Astrocyte (in vitro differentiated cells and primary cell): ENCODE measurements at regions not wholly inside any gene's neighbourhood (a gene's known extent, or its start where the extent isn't known, plus 50 kb on each side); places are given as distances from the start of the nearest gene placed in this dataset.

Source experiments
- DNase-seq: peaks from one replicate; pipeline ENCODE4 v3.0.0-alpha.2; 2010; ENCODE audit warnings: low read depth
- FAIRE-seq: peaks from 2 replicates; lab custom pipeline; 2011; peaks lifted over from hg19 to GRCh38; lab: Jason Lieb, UNC
- H2AFZ ChIP-seq: 2 replicates; pipeline ENCODE4 v1.6.0; 2012; ENCODE audit warnings: low read depth, low read length, inconsistent platforms
- H3K27ac ChIP-seq: 2 replicates; pipeline ENCODE4 v1.5.1; 2011; ENCODE audit warnings: low read depth, low read length, inconsistent platforms
- H3K27me3 ChIP-seq: 2 replicates; pipeline ENCODE4 v1.6.0; 2011; ENCODE audit warnings: low read length, inconsistent platforms; ENCODE audit not compliant: insufficient read depth
- H3K36me3 ChIP-seq: 2 replicates; pipeline ENCODE4 v1.5.1; 2011; ENCODE audit warnings: low read length, inconsistent platforms; ENCODE audit not compliant: insufficient read depth
- H3K4me1 ChIP-seq: 2 replicates; pipeline ENCODE4 v1.5.1; 2011; ENCODE audit warnings: low read length, inconsistent platforms; ENCODE audit not compliant: insufficient read depth
- H3K4me2 ChIP-seq: 2 replicates; pipeline ENCODE4 v1.6.0; 2012; ENCODE audit warnings: low read length, inconsistent platforms
- H3K4me3 ChIP-seq: 2 replicates; pipeline ENCODE4 v1.5.1; 2011; ENCODE audit warnings: low read depth, mild to moderate bottlenecking, low read length, inconsistent platforms; ENCODE audit not compliant: insufficient read depth
- H3K79me2 ChIP-seq: 2 replicates; pipeline ENCODE4 v1.6.0; 2012; ENCODE audit warnings: mild to moderate bottlenecking, low read length, inconsistent platforms; ENCODE audit not compliant: insufficient read depth
- H3K9ac ChIP-seq: 2 replicates; pipeline ENCODE4 v1.6.0; 2012; ENCODE audit warnings: mild to moderate bottlenecking, low read length, inconsistent platforms
- H3K9me3 ChIP-seq: 2 replicates; pipeline ENCODE4 v1.5.1; 2012; ENCODE audit warnings: low read depth, mild to moderate bottlenecking, low read length, inconsistent platforms; ENCODE audit not compliant: insufficient read depth
- H4K20me1 ChIP-seq: 2 replicates; pipeline ENCODE4 v1.6.0; 2012; ENCODE audit warnings: low read length, inconsistent platforms; ENCODE audit not compliant: insufficient read depth
- H3K27ac Mint-ChIP-seq: one replicate; pipeline ENCODE4 v1.8.0; 2021; ENCODE audit warnings: mild to moderate bottlenecking, mixed read lengths; ENCODE audit not compliant: unreplicated experiment
- H3K27me3 Mint-ChIP-seq: one replicate; pipeline ENCODE4 v1.8.0; 2021; ENCODE audit warnings: low read depth, mixed read lengths; ENCODE audit not compliant: unreplicated experiment
- H3K36me3 Mint-ChIP-seq: one replicate; pipeline ENCODE4 v1.8.0; 2021; ENCODE audit warnings: low read depth, mixed read lengths; ENCODE audit not compliant: unreplicated experiment
- H3K4me1 Mint-ChIP-seq: one replicate; pipeline ENCODE4 v1.8.0; 2021; ENCODE audit warnings: low read depth, mixed read lengths; ENCODE audit not compliant: unreplicated experiment
- H3K4me3 Mint-ChIP-seq: one replicate; pipeline ENCODE4 v1.8.0; 2021; ENCODE audit warnings: mild to moderate bottlenecking, moderate library complexity, mixed read lengths; ENCODE audit not compliant: unreplicated experiment
- H3K9me3 Mint-ChIP-seq: one replicate; pipeline ENCODE4 v1.8.0; 2021; ENCODE audit warnings: mild to moderate bottlenecking, mixed read lengths; ENCODE audit not compliant: unreplicated experiment
- CTCF ChIP-seq: IDR thresholded peaks from 2 replicates; pipeline ENCODE4 v1.5.1; 2011; ENCODE audit warnings: low read depth, mild to moderate bottlenecking, inconsistent platforms, low read length, moderate library complexity; ENCODE audit not compliant: insufficient read depth
- EZH2 ChIP-seq: IDR thresholded peaks from 2 replicates; pipeline ENCODE4 v1.6.1; 2012; ENCODE audit warnings: mild to moderate bottlenecking, low read length, inconsistent platforms; ENCODE audit not compliant: insufficient read depth

- no peaks in the 10 kb centered on the region for H3K27me3 Mint-ChIP-seq
- H3K4me1 Mint-ChIP-seq: peaks cover 18% of the 10 kb centered on the region
- DNase-seq (no peak), FAIRE-seq (no peak)
- H3K9me3 Mint-ChIP-seq: peaks cover 17% of the 10 kb centered on the region
- no peak overlapping the region for H3K9ac ChIP-seq
- no peaks in the 10 kb centered on the region for H3K9me3 ChIP-seq
- H3K4me3 Mint-ChIP-seq: no peak overlapping the region
- no peaks in the 10 kb centered on the region for H4K20me1 ChIP-seq
- no peak overlapping the region for H2AFZ ChIP-seq
- no peaks in the 10 kb centered on the region for H3K36me3 Mint-ChIP-seq
- no peak overlapping the region for H3K4me3 ChIP-seq
- H3K4me1 ChIP-seq: no peaks in the 10 kb centered on the region
- no peaks in the 10 kb centered on the region for H3K36me3 ChIP-seq
- no peak overlapping the region for H3K4me2 ChIP-seq
- no peaks in the 10 kb centered on the region for H3K79me2 ChIP-seq
- H3K27ac Mint-ChIP-seq: no peak overlapping the region
- H3K27ac ChIP-seq: no peak overlapping the region
- TF ChIP-seq EZH2 (no peak), CTCF (no peak)
- H3K27me3 ChIP-seq: no peaks in the 10 kb centered on the region
Measured at GRCh38 chr2:2932692-2933305, 444.8 kb downstream of the EIPR1 start.

GRCh38 chr2:2932189-2932588 lies 445.4 kb downstream of the EIPR1 start:
- TF ChIP-seq EZH2 (no peak), CTCF (no peak)
- Histone ChIP-seq H3K9ac (no peak overlapping the region), H3K27ac (no peak overlapping the region), H4K20me1 (no peaks in the 10 kb centered on the region), H3K9me3 (no peaks in the 10 kb centered on the region), H3K4me1 (no peaks in the 10 kb centered on the region), H3K79me2 (no peaks in the 10 kb centered on the region), H3K27me3 (no peaks in the 10 kb centered on the region), H2AFZ (no peak overlapping the region), H3K4me2 (no peak overlapping the region), H3K4me3 (no peak overlapping the region), H3K36me3 (no peaks in the 10 kb centered on the region)
- peaks cover 16% of the 10 kb centered on the region for H3K9me3 Mint-ChIP-seq
- no peak for DNase-seq
- no peak for FAIRE-seq
- H3K27ac Mint-ChIP-seq: no peak overlapping the region
- no peaks in the 10 kb centered on the region for H3K36me3 Mint-ChIP-seq
- peaks cover 18% of the 10 kb centered on the region for H3K4me1 Mint-ChIP-seq
- H3K27me3 Mint-ChIP-seq: no peaks in the 10 kb centered on the region
- no peak overlapping the region for H3K4me3 Mint-ChIP-seq

GRCh38 chr2:2931318-2932075 lies 446.1 kb downstream of the EIPR1 start:
- peak overlapping the region; percentile 80 for H3K27ac Mint-ChIP-seq
- Histone ChIP-seq H3K27ac (no peak overlapping the region), H3K4me2 (no peak overlapping the region), H3K4me1 (no peaks in the 10 kb centered on the region), H4K20me1 (no peaks in the 10 kb centered on the region), H3K4me3 (no peak overlapping the region), H3K27me3 (no peaks in the 10 kb centered on the region), H2AFZ (no peak overlapping the region), H3K9me3 (no peaks in the 10 kb centered on the region), H3K9ac (no peak overlapping the region), H3K79me2 (no peaks in the 10 kb centered on the region), H3K36me3 (no peaks in the 10 kb centered on the region)
- peaks cover 15% of the 10 kb centered on the region for H3K9me3 Mint-ChIP-seq
- no peak overlapping the region for H3K4me3 Mint-ChIP-seq
- H3K4me1 Mint-ChIP-seq: peaks cover 18% of the 10 kb centered on the region
- FAIRE-seq: no peak
- H3K27me3 Mint-ChIP-seq: no peaks in the 10 kb centered on the region
- no peaks in the 10 kb centered on the region for H3K36me3 Mint-ChIP-seq
- TF ChIP-seq CTCF (no peak), EZH2 (no peak)
- no peak for DNase-seq
